ENCODE measurements at regions not wholly inside any gene's neighbourhood (a gene's known extent, or its start where the extent isn't known, plus 50 kb on each side); places are given as distances from the start of the nearest gene placed in this dataset.

DNA sequence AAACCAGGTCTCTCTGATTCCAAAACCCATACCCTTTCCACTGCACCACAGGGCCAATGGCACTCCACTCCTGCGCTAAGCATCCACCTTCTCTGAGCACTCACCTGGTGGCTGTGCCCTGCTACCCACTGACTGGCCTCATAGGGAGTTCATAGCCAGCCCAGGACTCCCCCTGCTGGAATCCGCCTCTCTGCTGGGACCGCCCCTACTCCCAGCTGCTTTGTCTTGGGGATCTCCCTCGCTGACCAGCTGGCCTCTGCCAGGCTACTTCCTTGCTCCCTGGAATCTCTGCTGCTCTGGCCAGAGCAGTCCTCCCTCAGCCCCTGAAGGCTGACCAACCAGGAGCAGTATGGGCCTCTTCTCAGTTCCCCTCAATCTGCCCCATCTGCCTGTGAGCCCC lies 129.7 kb downstream of the FAXC start:
- H3K27ac Mint-ChIP-seq, result no peak overlapping the region
- no peak overlapping the region for H3K4me3 Mint-ChIP-seq
- no peaks in the 10 kb centered on the region for H3K9me3 Mint-ChIP-seq
- H3K4me1 Mint-ChIP-seq (ENCODE audit: low read depth), result no peaks in the 10 kb centered on the region
- H3K36me3 Mint-ChIP-seq (ENCODE audit: insufficient read depth in 2 of 2), result no peaks in the 10 kb centered on the region
- DNase-seq (no peak), ATAC-seq (replicated peaks in 1 of 2) (no peak)
- peaks cover 20% of the 10 kb centered on the region for H3K27me3 Mint-ChIP-seq (ENCODE audit: low read depth)

GRCh38 chr6:99216959-99217358 lies 132.5 kb downstream of the FAXC start:
- Mint-ChIP-seq H3K36me3 (ENCODE audit: insufficient read depth in 2 of 2) (no peaks in the 10 kb centered on the region), H3K4me3 (no peak overlapping the region), H3K9me3 (peaks cover 0 to 3% of the 10 kb centered on the region in 2 donors), H3K27me3 (ENCODE audit: low read depth) (peaks cover 15% of the 10 kb centered on the region), H3K27ac (no peak overlapping the region), H3K4me1 (ENCODE audit: low read depth) (no peaks in the 10 kb centered on the region)
- no peak for ATAC-seq (replicated peaks in 1 of 2)
- no peak for DNase-seq

DNA sequence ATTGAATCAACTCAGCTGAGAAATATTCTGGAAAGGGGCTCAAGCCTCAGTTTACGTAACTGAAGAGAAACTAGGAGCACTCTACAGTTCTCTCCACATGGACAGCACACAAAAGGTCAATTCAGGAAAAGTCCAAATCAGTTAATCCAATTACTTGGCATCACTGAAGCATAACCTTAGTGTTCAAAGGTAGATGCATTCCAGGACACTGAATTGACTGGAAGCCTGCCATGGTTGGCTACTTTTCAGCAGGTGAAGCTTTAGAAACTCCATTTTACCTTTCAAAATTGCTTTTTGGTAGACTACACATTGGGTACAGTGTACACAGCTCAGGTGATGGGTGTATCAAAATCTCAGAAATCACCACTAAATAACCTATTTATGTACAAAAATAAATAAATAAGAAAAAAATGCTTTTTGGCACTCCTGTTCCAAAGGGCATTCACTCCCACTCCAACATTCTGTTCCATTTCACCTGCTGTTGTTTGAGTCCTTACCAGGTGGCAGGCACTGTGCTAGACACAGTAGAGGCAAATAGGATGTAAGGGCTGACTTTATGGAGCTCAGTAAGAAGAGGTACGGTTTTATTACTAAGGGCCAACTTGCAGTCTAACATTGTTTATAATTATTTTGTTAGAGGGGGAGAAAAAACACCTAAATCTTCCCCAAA lies 153.4 kb downstream of the FAXC start:
- Mint-ChIP-seq H3K9me3 (peaks cover 0 to 4% of the 10 kb centered on the region in 2 donors), H3K27me3 (ENCODE audit: low read depth) (peaks cover 17% of the 10 kb centered on the region), H3K27ac (no peak overlapping the region), H3K4me3 (no peak overlapping the region), H3K4me1 (ENCODE audit: low read depth) (no peaks in the 10 kb centered on the region), H3K36me3 (ENCODE audit: insufficient read depth in 2 of 2) (no peaks in the 10 kb centered on the region)
- DNase-seq (no peak), ATAC-seq (replicated peaks in 1 of 2) (no peak)

GRCh38 chr6:99192561-99192960 lies 156.9 kb downstream of the FAXC start:
- Mint-ChIP-seq H3K27me3 (ENCODE audit: low read depth) (peaks cover 32% of the 10 kb centered on the region), H3K4me1 (ENCODE audit: low read depth) (peaks cover 16% of the 10 kb centered on the region), H3K36me3 (ENCODE audit: insufficient read depth in 2 of 2) (no peaks in the 10 kb centered on the region), H3K27ac (no peak overlapping the region), H3K4me3 (no peak overlapping the region), H3K9me3 (peaks cover 0 to 4% of the 10 kb centered on the region in 2 donors)
- ATAC-seq (replicated peaks in 1 of 2) (no peak), DNase-seq (no peak)

GRCh38 chr6:99189823-99190721 lies 159.4 kb downstream of the FAXC start:
- no peaks in the 10 kb centered on the region for H3K36me3 Mint-ChIP-seq (ENCODE audit: insufficient read depth in 2 of 2)
- ATAC-seq (replicated peaks in 1 of 2), result peak; percentile 82 to 93
- H3K4me3 Mint-ChIP-seq, result peak overlapping the region in 1 of 2 donors; percentile 14
- H3K27me3 Mint-ChIP-seq (ENCODE audit: low read depth), result peaks cover 38% of the 10 kb centered on the region
- H3K9me3 Mint-ChIP-seq, result peaks cover 0 to 4% of the 10 kb centered on the region in 2 donors
- peaks cover 16% of the 10 kb centered on the region for H3K4me1 Mint-ChIP-seq (ENCODE audit: low read depth)
- peak; percentile 25 to 36 for DNase-seq
- peak overlapping the region; percentile 49 for H3K27ac Mint-ChIP-seq

DNA sequence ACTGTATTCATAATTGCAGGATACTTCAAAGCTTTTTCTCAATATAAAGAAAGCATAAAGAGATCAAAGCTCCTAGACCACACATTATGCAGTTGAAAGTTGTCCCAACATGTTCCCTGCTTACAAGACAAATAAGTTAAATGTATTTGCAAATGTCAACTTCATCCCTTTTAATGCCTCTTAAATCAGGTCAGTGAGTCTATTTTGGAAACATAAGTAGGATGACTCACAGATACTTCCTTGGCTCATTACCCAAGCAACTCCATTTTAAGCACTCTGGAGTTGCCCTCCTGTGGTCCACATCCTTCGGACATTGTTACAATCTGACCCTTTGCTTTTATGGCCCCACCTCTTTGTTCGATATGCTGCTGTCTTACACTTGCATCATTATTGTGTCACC lies 162.0 kb downstream of the FAXC start:
- no peak overlapping the region for H3K27ac Mint-ChIP-seq

GRCh38 chr6:99186417-99186816 lies 163.1 kb downstream of the FAXC start:
- H3K27me3 Mint-ChIP-seq (ENCODE audit: low read depth), result peaks cover 34% of the 10 kb centered on the region
- no peak overlapping the region for H3K4me3 Mint-ChIP-seq
- H3K4me1 Mint-ChIP-seq (ENCODE audit: low read depth), result peaks cover 16% of the 10 kb centered on the region
- H3K27ac Mint-ChIP-seq, result no peak overlapping the region
- ATAC-seq (replicated peaks in 1 of 2) (no peak), DNase-seq (no peak)
- peaks cover 2 to 10% of the 10 kb centered on the region in 2 donors for H3K9me3 Mint-ChIP-seq
- H3K36me3 Mint-ChIP-seq (ENCODE audit: insufficient read depth in 2 of 2), result peaks cover 0 to 2% of the 10 kb centered on the region in 2 donors

More for the DNA sequence above, 162.0 kb downstream of the FAXC start:
- H3K9me3 Mint-ChIP-seq, result peaks cover 0 to 6% of the 10 kb centered on the region in 2 donors
- no peak overlapping the region for H3K4me3 Mint-ChIP-seq
- no peaks in the 10 kb centered on the region for H3K36me3 Mint-ChIP-seq (ENCODE audit: insufficient read depth in 2 of 2)
- ATAC-seq (replicated peaks in 1 of 2) (no peak), DNase-seq (no peak)
- H3K4me1 Mint-ChIP-seq (ENCODE audit: low read depth), result peaks cover 16% of the 10 kb centered on the region
- H3K27me3 Mint-ChIP-seq (ENCODE audit: low read depth), result peaks cover 34% of the 10 kb centered on the region

GRCh38 chr6:99185525-99185924 lies 163.9 kb downstream of the FAXC start:
- ATAC-seq (replicated peaks in 1 of 2) (no peak), DNase-seq (no peak)
- Mint-ChIP-seq H3K9me3 (peaks cover 5 to 13% of the 10 kb centered on the region in 2 donors), H3K27me3 (ENCODE audit: low read depth) (peaks cover 34% of the 10 kb centered on the region), H3K4me3 (no peak overlapping the region), H3K27ac (no peak overlapping the region), H3K4me1 (ENCODE audit: low read depth) (peaks cover 12% of the 10 kb centered on the region), H3K36me3 (ENCODE audit: insufficient read depth in 2 of 2) (peaks cover 0 to 4% of the 10 kb centered on the region in 2 donors)

GRCh38 chr6:99184696-99185095 lies 164.8 kb downstream of the FAXC start:
- Mint-ChIP-seq H3K27ac (no peak overlapping the region), H3K4me3 (no peak overlapping the region), H3K4me1 (ENCODE audit: low read depth) (peaks cover 3% of the 10 kb centered on the region), H3K36me3 (ENCODE audit: insufficient read depth in 2 of 2) (peaks cover 0 to 4% of the 10 kb centered on the region in 2 donors), H3K27me3 (ENCODE audit: low read depth) (peaks cover 31% of the 10 kb centered on the region), H3K9me3 (peaks cover 5 to 13% of the 10 kb centered on the region in 2 donors)
- no peak for ATAC-seq (replicated peaks in 1 of 2)
- no peak for DNase-seq

GRCh38 chr6:99183066-99183465 lies 166.4 kb downstream of the FAXC start:
- ATAC-seq (replicated peaks in 1 of 2) (no peak), DNase-seq (no peak)
- Mint-ChIP-seq H3K4me3 (no peak overlapping the region), H3K9me3 (peaks cover 8 to 9% of the 10 kb centered on the region in 2 donors), H3K27me3 (ENCODE audit: low read depth) (peaks cover 19% of the 10 kb centered on the region), H3K36me3 (ENCODE audit: insufficient read depth in 2 of 2) (peaks cover 0 to 4% of the 10 kb centered on the region in 2 donors), H3K4me1 (ENCODE audit: low read depth) (no peaks in the 10 kb centered on the region), H3K27ac (no peak overlapping the region)

DNA sequence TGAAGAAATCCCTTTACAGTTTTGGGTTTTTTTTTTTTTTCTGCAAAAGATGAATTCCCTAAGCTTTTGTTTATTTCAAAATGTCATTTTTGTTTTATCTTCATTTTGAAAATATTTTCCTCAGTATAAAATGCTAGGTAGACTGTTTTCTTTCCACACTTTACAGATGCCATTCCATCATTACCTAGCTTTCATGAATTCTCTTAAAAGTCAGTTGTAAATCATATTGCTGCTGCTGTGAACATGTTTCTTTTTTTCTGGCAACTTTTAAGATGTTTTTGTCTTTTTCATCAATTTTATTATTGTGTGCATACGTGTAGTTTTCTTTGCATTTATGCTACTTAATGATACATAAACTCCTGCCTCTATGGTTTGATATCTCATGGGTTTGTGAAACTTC lies 168.3 kb downstream of the FAXC start:
- peaks cover 0 to 4% of the 10 kb centered on the region in 2 donors for H3K36me3 Mint-ChIP-seq (ENCODE audit: insufficient read depth in 2 of 2)
- H3K27ac Mint-ChIP-seq, result no peak overlapping the region
- ATAC-seq (replicated peaks in 1 of 2), result no peak
- no peaks in the 10 kb centered on the region for H3K4me1 Mint-ChIP-seq (ENCODE audit: low read depth)
- no peak for DNase-seq
- peaks cover 8% of the 10 kb centered on the region for H3K27me3 Mint-ChIP-seq (ENCODE audit: low read depth)
- H3K9me3 Mint-ChIP-seq, result peaks cover 8 to 9% of the 10 kb centered on the region in 2 donors
- no peak overlapping the region for H3K4me3 Mint-ChIP-seq

GRCh38 chr6:99178168-99178567 lies 171.3 kb downstream of the FAXC start:
- Mint-ChIP-seq H3K4me3 (no peak overlapping the region), H3K27ac (no peak overlapping the region), H3K4me1 (ENCODE audit: low read depth) (no peaks in the 10 kb centered on the region), H3K36me3 (ENCODE audit: insufficient read depth in 2 of 2) (peaks cover 0 to 4% of the 10 kb centered on the region in 2 donors), H3K27me3 (ENCODE audit: low read depth) (no peaks in the 10 kb centered on the region), H3K9me3 (peaks cover 8 to 9% of the 10 kb centered on the region in 2 donors)
- DNase-seq, result no peak
- no peak for ATAC-seq (replicated peaks in 1 of 2)

- no peaks in the 10 kb centered on the region for H3K4me1 Mint-ChIP-seq (ENCODE audit: low read depth)
- no peak overlapping the region for H3K27ac Mint-ChIP-seq
- no peaks in the 10 kb centered on the region for H3K27me3 Mint-ChIP-seq (ENCODE audit: low read depth)
- no peak overlapping the region for H3K4me3 Mint-ChIP-seq
- ATAC-seq (replicated peaks in 1 of 2), result no peak
- peaks cover 8 to 9% of the 10 kb centered on the region in 2 donors for H3K9me3 Mint-ChIP-seq
- DNase-seq, result no peak
- peaks cover 0 to 4% of the 10 kb centered on the region in 2 donors for H3K36me3 Mint-ChIP-seq (ENCODE audit: insufficient read depth in 2 of 2)
Measured at GRCh38 chr6:99177736-99178135, 171.7 kb downstream of the FAXC start.

Data from activated T-cell treated with anti-CD3 and anti-CD28 coated beads, Interleukin-2, amount 50 U/mL, for 72 hours (primary cell).